ENCODE measurements at regions not wholly inside any gene's neighbourhood (a gene's known extent, or its start where the extent isn't known, plus 50 kb on each side); places are given as distances from the start of the nearest gene placed in this dataset.

GRCh38 chr18:10210057-10210633 is 244.3 kb upstream of the APCDD1 start:
- TF ChIP-seq CTCF (IDR thresholded peaks at IDR 0.05) (no peak), EP300 (IDR thresholded peaks at IDR 0.05; ENCODE audit: low read depth) (no peak), POLR2AphosphoS5 (IDR thresholded peaks at IDR 0.05) (no peak)
